ENCODE measurements at regions not wholly inside any gene's neighbourhood (a gene's known extent, or its start where the extent isn't known, plus 50 kb on each side); places are given as distances from the start of the nearest gene placed in this dataset.
"Not testable (repeated sequence)": the region's sequence is repeated elsewhere in the genome, so short reads cannot be mapped to it uniquely, and the experiment has no call there.

- DNase-seq (ENCODE audit: low spot score), result no peak
- H3K27me3 Mint-ChIP-seq (ENCODE audit: insufficient read depth), result no peaks in the 10 kb centered on the region
- peaks cover 16% of the 10 kb centered on the region for H3K9me3 Mint-ChIP-seq
- intact Hi-C loops (cut with micrococcal nuclease), result no loop called here
- no peak overlapping the region for H3K4me3 Mint-ChIP-seq
- no peaks in the 10 kb centered on the region for H3K36me3 Mint-ChIP-seq (ENCODE audit: low read depth)
- no peaks in the 10 kb centered on the region for H3K4me1 Mint-ChIP-seq (ENCODE audit: low read depth)
- no peak overlapping the region for H3K27ac Mint-ChIP-seq
These were observed 1449.0 kb downstream of the OTOL1 start for GRCh38 chr3:162945626-162946025.

- no peak for DNase-seq (ENCODE audit: low spot score)
- Mint-ChIP-seq H3K4me1 (ENCODE audit: low read depth) (no peaks in the 10 kb centered on the region), H3K27me3 (ENCODE audit: insufficient read depth) (no peaks in the 10 kb centered on the region), H3K4me3 (no peak overlapping the region), H3K9me3 (peaks cover 8% of the 10 kb centered on the region), H3K27ac (no peak overlapping the region), H3K36me3 (ENCODE audit: low read depth) (no peaks in the 10 kb centered on the region)
- intact Hi-C loops (cut with micrococcal nuclease), result no loop called here
These were observed 1460.1 kb downstream of the OTOL1 start for GRCh38 chr3:162956711-162957110.

- no peak for DNase-seq (ENCODE audit: low spot score)
- Mint-ChIP-seq H3K27ac (no peak overlapping the region), H3K27me3 (ENCODE audit: insufficient read depth) (no peaks in the 10 kb centered on the region), H3K4me1 (ENCODE audit: low read depth) (no peaks in the 10 kb centered on the region), H3K9me3 (peaks cover 10% of the 10 kb centered on the region), H3K4me3 (no peak overlapping the region), H3K36me3 (ENCODE audit: low read depth) (no peaks in the 10 kb centered on the region)
- intact Hi-C loops (cut with micrococcal nuclease), result no loop called here
These were observed 1463.7 kb downstream of the OTOL1 start for GRCh38 chr3:162960269-162960668.

- Mint-ChIP-seq H3K4me1 (ENCODE audit: low read depth) (no peaks in the 10 kb centered on the region), H3K27ac (no peak overlapping the region), H3K36me3 (ENCODE audit: low read depth) (no peaks in the 10 kb centered on the region), H3K4me3 (no peak overlapping the region), H3K27me3 (ENCODE audit: insufficient read depth) (no peaks in the 10 kb centered on the region), H3K9me3 (peaks cover 14% of the 10 kb centered on the region)
- intact Hi-C loops (cut with micrococcal nuclease), result no loop called here
- DNase-seq (ENCODE audit: low spot score), result no peak
These were observed 1473.7 kb downstream of the OTOL1 start for GRCh38 chr3:162970292-162970691.

- peaks cover 6% of the 10 kb centered on the region for H3K9me3 Mint-ChIP-seq
- no peaks in the 10 kb centered on the region for H3K27me3 Mint-ChIP-seq (ENCODE audit: insufficient read depth)
- DNase-seq (ENCODE audit: low spot score), result no peak
- no peaks in the 10 kb centered on the region for H3K36me3 Mint-ChIP-seq (ENCODE audit: low read depth)
- no peak overlapping the region for H3K27ac Mint-ChIP-seq
- H3K4me3 Mint-ChIP-seq, result no peak overlapping the region
- intact Hi-C loops (cut with micrococcal nuclease), result no loop called here
- no peaks in the 10 kb centered on the region for H3K4me1 Mint-ChIP-seq (ENCODE audit: low read depth)
These were observed 1475.1 kb downstream of the OTOL1 start for GRCh38 chr3:162971715-162972114.

- Mint-ChIP-seq H3K27me3 (ENCODE audit: insufficient read depth) (no peaks in the 10 kb centered on the region), H3K36me3 (ENCODE audit: low read depth) (no peaks in the 10 kb centered on the region), H3K9me3 (no peaks in the 10 kb centered on the region), H3K4me1 (ENCODE audit: low read depth) (no peaks in the 10 kb centered on the region), H3K4me3 (no peak overlapping the region), H3K27ac (no peak overlapping the region)
- intact Hi-C loops (cut with micrococcal nuclease), result no loop called here
- DNase-seq (ENCODE audit: low spot score), result no peak
These were observed 1476.9 kb downstream of the OTOL1 start for GRCh38 chr3:162973428-162973917.

- intact Hi-C loops (cut with micrococcal nuclease), result no loop called here
- H3K27ac Mint-ChIP-seq, result no peak overlapping the region
- no peak overlapping the region for H3K4me3 Mint-ChIP-seq
- peaks cover 5% of the 10 kb centered on the region for H3K9me3 Mint-ChIP-seq
- no peaks in the 10 kb centered on the region for H3K4me1 Mint-ChIP-seq (ENCODE audit: low read depth)
- H3K36me3 Mint-ChIP-seq (ENCODE audit: low read depth), result no peaks in the 10 kb centered on the region
- H3K27me3 Mint-ChIP-seq (ENCODE audit: insufficient read depth), result no peaks in the 10 kb centered on the region
- no peak for DNase-seq (ENCODE audit: low spot score)
These were observed 1481.5 kb downstream of the OTOL1 start for GRCh38 chr3:162978136-162978535.

- Mint-ChIP-seq H3K27ac (no peak overlapping the region), H3K27me3 (ENCODE audit: insufficient read depth) (no peaks in the 10 kb centered on the region), H3K4me1 (ENCODE audit: low read depth) (no peaks in the 10 kb centered on the region), H3K36me3 (ENCODE audit: low read depth) (no peaks in the 10 kb centered on the region), H3K9me3 (peaks cover 18% of the 10 kb centered on the region), H3K4me3 (no peak overlapping the region)
- intact Hi-C loops (cut with micrococcal nuclease), result no loop called here
- no peak for DNase-seq (ENCODE audit: low spot score)
These were observed 1488.1 kb downstream of the OTOL1 start for GRCh38 chr3:162984746-162985145.

- not testable (repeated sequence) for H3K27ac Mint-ChIP-seq; H3K36me3 Mint-ChIP-seq (ENCODE audit: low read depth); H3K4me3 Mint-ChIP-seq
These were observed 1490.6 kb downstream of the OTOL1 start for GRCh38 chr3:162987085-162987794.

GRCh38 chr3:162992741-162993140 is 1496.1 kb downstream of the OTOL1 start:
- H3K27me3 Mint-ChIP-seq (ENCODE audit: insufficient read depth), result no peaks in the 10 kb centered on the region
- H3K9me3 Mint-ChIP-seq, result peaks cover 9% of the 10 kb centered on the region
- no peaks in the 10 kb centered on the region for H3K36me3 Mint-ChIP-seq (ENCODE audit: low read depth)
- intact Hi-C loops (cut with micrococcal nuclease), result no loop called here
- H3K27ac Mint-ChIP-seq, result no peak overlapping the region
- no peak overlapping the region for H3K4me3 Mint-ChIP-seq
- DNase-seq (ENCODE audit: low spot score), result no peak
- H3K4me1 Mint-ChIP-seq (ENCODE audit: low read depth), result no peaks in the 10 kb centered on the region

More at GRCh38 chr3:162987085-162987794, 1490.6 kb downstream of the OTOL1 start:
- peaks cover 13% of the 10 kb centered on the region for H3K9me3 Mint-ChIP-seq
- DNase-seq (ENCODE audit: low spot score); H3K27me3 Mint-ChIP-seq (ENCODE audit: insufficient read depth); intact Hi-C loops (cut with micrococcal nuclease); H3K4me1 Mint-ChIP-seq (ENCODE audit: low read depth): not testable (repeated sequence)

- Mint-ChIP-seq H3K27ac (no peak overlapping the region), H3K4me3 (no peak overlapping the region), H3K36me3 (ENCODE audit: low read depth) (no peaks in the 10 kb centered on the region), H3K4me1 (ENCODE audit: low read depth) (no peaks in the 10 kb centered on the region), H3K27me3 (ENCODE audit: insufficient read depth) (no peaks in the 10 kb centered on the region), H3K9me3 (peaks cover 9% of the 10 kb centered on the region)
- intact Hi-C loops (cut with micrococcal nuclease), result no loop called here
- no peak for DNase-seq (ENCODE audit: low spot score)
These were observed 1497.6 kb downstream of the OTOL1 start for GRCh38 chr3:162994165-162994564.

- H3K27me3 Mint-ChIP-seq (ENCODE audit: insufficient read depth), result no peaks in the 10 kb centered on the region
- intact Hi-C loops (cut with micrococcal nuclease), result no loop called here
These were observed 1499.8 kb downstream of the OTOL1 start for GRCh38 chr3:162996368-162996767.

GRCh38 chr3:162998205-162998604 is 1501.6 kb downstream of the OTOL1 start:
- no peak for DNase-seq (ENCODE audit: low spot score)
- no peak overlapping the region for H3K27ac Mint-ChIP-seq
- no peaks in the 10 kb centered on the region for H3K27me3 Mint-ChIP-seq (ENCODE audit: insufficient read depth)
- no peaks in the 10 kb centered on the region for H3K4me1 Mint-ChIP-seq (ENCODE audit: low read depth)
- intact Hi-C loops (cut with micrococcal nuclease), result loop anchor here (1.0 kb wide), 1 partner anchor 9 kb away; no protein-coding TSS in a partner anchor
- no peak overlapping the region for H3K4me3 Mint-ChIP-seq
- peaks cover 9% of the 10 kb centered on the region for H3K9me3 Mint-ChIP-seq
- no peaks in the 10 kb centered on the region for H3K36me3 Mint-ChIP-seq (ENCODE audit: low read depth)

More at GRCh38 chr3:162996368-162996767, 1499.8 kb downstream of the OTOL1 start:
- H3K27ac Mint-ChIP-seq, result no peak overlapping the region
- no peak overlapping the region for H3K4me3 Mint-ChIP-seq
- H3K9me3 Mint-ChIP-seq, result peaks cover 9% of the 10 kb centered on the region
- H3K4me1 Mint-ChIP-seq (ENCODE audit: low read depth), result no peaks in the 10 kb centered on the region
- no peaks in the 10 kb centered on the region for H3K36me3 Mint-ChIP-seq (ENCODE audit: low read depth)
- no peak for DNase-seq (ENCODE audit: low spot score)

- Mint-ChIP-seq H3K9me3 (no peaks in the 10 kb centered on the region), H3K4me3 (no peak overlapping the region), H3K36me3 (ENCODE audit: low read depth) (no peaks in the 10 kb centered on the region), H3K27ac (no peak overlapping the region), H3K4me1 (ENCODE audit: low read depth) (no peaks in the 10 kb centered on the region), H3K27me3 (ENCODE audit: insufficient read depth) (no peaks in the 10 kb centered on the region)
- DNase-seq (ENCODE audit: low spot score), result no peak
- intact Hi-C loops (cut with micrococcal nuclease), result no loop called here
These were observed 1515.0 kb downstream of the OTOL1 start for GRCh38 chr3:163011596-163011995.

All from activated T-helper 1 cell treated with anti-CD3 and anti-CD28 coated beads, Interleukin-12 subunit alpha, Interleukin-12 subunit beta, Interleukin-2, Interleukin-4 antibody, amounts not matched to agents 30 ng/mL and 10 ng/mL and 1 ng/mL, durations not matched to agents 14 hours and 24 hours and 36 hours (primary cell).